GM19463 (cell line): ENCODE measurements at regions not wholly inside any gene's neighbourhood (a gene's known extent, or its start where the extent isn't known, plus 50 kb on each side); places are given as distances from the start of the nearest gene placed in this dataset.

Source experiments
- ATAC-seq: cut with Tn5 transposase; IDR thresholded peaks from one replicate; pipeline ENCODE4 v1.9.1; 2021; ENCODE audit warnings: mild to moderate bottlenecking, moderate library complexity; ENCODE audit not compliant: unreplicated experiment

DNA sequence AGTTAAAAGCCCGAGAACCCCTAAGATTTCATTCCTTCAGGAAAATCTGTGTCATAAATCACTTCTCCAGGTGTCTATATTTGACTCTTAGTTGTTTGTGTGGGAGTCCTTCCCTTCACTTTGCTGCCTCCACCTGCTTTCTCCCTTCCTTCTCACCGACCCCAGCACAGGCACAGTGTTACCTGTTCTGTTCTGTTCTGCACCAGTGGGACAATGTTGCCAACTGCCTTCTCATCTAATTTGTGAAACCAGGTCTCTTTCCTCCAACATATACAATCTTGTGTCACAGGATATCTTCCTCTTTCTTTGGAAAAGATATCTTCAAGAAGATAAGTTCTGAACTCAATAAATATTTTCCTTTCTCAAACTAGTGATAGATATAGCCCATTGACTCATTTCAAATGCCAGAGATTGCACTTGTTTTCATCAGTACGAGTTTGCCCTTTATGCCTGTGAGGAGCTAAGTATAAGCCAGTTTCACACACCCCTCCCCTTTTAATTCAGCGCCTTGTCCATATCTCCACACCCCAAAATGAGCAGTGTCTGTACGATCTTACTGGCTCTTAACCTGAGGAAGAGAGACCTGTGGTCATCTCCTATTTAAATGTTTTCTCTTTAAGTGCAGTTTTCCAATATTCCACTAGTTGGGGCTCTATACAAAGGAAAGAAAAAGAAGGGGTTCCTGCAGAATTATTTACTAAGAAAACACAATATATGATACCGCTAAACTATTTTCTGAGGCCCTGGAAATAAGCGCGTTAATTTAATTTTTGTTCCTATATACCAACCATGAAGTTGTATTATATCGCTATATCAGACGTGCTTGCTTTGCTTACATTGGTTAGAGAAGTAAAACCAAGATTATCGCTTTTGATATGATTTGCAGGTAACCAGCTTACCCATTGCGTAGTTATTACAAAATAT is 81.6 kb upstream of the PREP start:
- peak; percentile 32 for ATAC-seq

- no peak for ATAC-seq
These were observed 80.6 kb upstream of the PREP start for GRCh38 chr6:105483492-105483891.

DNA sequence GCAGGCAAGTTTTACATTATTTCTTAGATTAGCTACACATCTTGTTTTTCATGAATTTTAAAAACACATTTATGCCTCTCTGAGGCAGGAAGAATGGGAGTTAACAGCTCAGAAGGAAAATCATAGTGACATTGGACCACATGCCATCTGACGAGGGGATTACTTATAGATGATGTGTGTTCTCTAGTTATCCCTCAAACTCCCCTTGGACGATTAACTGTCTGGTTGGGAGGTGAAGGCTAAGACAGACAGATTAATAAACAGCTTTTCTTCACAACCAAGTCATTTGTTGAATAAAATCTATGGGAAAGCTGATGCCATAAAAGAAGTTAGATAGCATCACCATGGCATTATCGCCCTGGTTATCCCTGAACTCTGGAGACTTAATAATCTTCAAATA is 80.0 kb upstream of the PREP start:
- ATAC-seq, result no peak

GRCh38 chr6:105482227-105482844 is 79.5 kb upstream of the PREP start:
- no peak for ATAC-seq

DNA sequence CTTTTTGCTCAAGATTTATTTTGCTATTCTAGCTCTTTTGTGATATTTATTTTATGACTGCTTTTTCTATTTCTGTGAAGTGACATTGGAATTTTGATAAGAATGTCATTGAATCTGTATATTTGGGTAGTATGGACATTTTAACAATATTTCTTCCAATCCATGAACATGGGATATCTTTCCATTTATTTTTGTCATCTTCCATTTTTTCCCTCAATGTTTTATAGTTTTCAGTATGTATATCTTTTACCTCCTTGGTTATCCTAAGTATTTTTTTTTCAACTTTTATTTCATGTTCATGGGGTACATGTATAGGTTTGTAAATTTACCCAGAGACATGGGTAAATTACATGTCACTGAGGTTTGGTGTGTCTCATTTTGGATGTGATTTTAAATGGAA is 74.1 kb upstream of the PREP start:
- ATAC-seq, result no peak

DNA sequence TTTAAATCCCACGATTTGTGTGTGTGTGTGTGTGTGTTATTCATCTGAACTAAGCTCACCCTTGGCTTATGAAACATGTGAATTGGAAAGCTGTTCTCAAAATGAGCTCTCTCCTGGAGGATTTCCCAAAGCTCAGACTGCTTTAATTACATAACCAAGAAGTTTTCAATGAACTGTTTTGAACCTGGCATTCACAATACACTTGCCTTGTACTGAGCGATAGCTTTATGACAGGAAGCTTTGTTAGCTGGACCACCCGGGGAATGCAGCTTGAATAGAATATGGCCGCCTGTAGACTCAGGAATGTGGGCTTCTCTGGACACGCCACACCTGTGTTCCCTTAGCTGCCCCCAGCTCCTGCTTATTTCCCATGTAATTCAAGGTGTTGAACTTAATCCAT is 71.4 kb upstream of the PREP start:
- no peak for ATAC-seq

- ATAC-seq, result no peak
These were observed 67.1 kb upstream of the PREP start for GRCh38 chr6:105469946-105470345.

DNA sequence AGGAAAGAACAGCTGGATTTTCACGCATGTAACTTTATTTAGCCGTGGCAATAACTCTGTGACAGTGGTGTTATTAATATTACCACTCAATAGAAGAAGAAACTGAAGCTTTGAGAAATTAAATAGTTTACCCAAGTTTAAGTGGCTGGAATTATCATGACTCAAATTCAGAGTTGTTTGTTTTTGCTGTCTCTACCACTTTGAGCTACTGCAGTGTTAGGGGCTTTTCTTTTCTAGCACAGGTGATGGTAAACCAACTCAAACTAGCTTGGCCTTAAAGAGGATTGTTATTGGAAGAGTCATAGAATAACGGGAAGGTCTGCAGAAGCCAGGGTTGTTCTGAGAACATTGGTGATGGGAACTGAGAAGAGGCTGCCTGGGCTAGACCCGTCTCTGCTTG is 66.0 kb upstream of the PREP start:
- no peak for ATAC-seq

- ATAC-seq, result no peak
These were observed 58.0 kb upstream of the PREP start for GRCh38 chr6:105460860-105461259.

- no peak for ATAC-seq
These were observed 57.0 kb upstream of the PREP start for GRCh38 chr6:105459864-105460263.

DNA sequence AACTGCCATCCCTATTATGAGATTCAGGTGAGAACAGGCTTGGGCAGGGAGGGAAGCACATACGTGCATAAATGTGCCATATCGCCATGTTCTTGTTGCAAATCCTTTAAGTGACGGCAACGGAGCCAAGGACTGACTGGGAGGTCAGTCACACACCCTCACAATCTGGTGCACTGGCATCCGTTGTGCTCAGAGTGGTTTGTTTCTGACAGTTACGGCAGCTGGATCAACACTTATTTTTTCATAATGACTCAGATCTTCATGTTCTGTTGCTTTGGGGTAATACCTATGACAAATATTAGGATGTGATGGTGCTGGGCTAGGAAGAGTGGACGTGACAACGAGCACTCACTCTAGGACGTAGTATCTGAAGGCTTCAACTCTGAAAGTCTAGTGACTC is 56.2 kb upstream of the PREP start:
- ATAC-seq, result peak; percentile 90

- ATAC-seq, result peak; percentile 36
These were observed 55.7 kb upstream of the PREP start for GRCh38 chr6:105458551-105458950.

DNA sequence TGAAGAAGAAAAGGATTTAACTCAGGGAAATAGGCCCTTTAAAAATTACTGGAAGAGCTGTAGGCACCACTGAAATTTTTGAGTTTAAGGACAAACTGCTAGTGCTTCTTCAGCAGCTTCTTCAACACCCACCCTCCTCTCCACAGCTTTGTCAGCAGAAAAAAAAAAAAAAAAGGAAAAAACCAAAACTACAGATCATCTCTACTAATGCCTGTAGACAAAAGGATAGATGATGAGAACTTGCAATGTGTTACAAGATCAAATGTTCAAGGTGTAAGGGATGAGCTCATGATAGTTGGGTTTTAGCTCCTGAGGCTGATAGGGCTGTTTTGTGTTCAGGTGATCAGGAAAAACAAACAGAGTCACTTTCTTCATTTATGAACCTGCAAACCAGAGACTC is 55.2 kb upstream of the PREP start:
- ATAC-seq, result no peak

DNA sequence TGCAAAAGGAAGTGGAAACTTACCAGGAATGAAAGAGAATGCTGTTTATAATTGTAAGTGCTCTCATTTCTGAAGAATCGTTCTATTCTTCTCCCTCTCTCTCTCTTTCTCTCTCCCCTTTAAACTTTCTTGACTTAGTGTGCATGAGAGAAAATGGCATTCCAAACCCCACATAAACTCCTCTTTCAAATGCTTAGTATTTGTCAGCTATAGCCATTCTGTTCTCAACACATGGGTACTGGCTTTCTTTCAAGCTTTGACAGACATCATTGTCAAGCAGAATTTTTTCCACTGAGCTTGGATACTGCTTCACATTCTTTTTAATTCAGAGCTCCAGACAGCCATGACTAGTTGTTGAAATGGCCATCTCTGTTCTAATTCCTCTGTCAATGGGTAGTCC is 51.1 kb upstream of the PREP start:
- ATAC-seq, result no peak

- ATAC-seq, result peak; percentile 72
These were observed 50.3 kb upstream of the PREP start for GRCh38 chr6:105452924-105453756.
